HG03159 (cell line): ENCODE measurements at regions not wholly inside any gene's neighbourhood (a gene's known extent, or its start where the extent isn't known, plus 50 kb on each side); places are given as distances from the start of the nearest gene placed in this dataset.
A peak's percentile ranks its signal among the peaks of the same experiment; 100 is the strongest.
"Not testable (repeated sequence)": the region's sequence is repeated elsewhere in the genome, so short reads cannot be mapped to it uniquely, and the experiment has no call there.

Source experiments
- ATAC-seq: cut with Tn5 transposase; IDR thresholded peaks from one replicate; pipeline ENCODE4 v1.9.1; 2021; ENCODE audit warnings: mild to moderate bottlenecking, moderate library complexity; ENCODE audit not compliant: unreplicated experiment

DNA sequence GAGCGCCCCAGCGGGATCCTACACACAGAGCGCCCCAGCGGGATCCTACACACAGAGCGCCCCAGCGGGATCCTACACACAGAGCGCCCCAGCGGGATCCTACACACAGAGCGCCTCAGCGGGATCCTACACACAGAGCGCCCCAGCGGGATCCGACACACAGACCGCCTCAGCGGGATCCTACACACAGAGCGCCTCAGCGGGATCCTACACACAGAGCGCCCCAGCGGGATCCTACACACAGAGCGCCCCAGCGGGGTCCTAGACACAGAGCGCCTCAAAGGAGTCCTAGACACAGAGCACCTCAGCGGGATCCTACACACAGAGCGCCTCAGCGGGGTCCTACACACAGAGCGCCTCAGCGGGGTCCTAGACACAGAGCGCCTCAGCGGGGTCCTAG, 1352.7 kb downstream of the GATA3 start:
- ATAC-seq = not testable (repeated sequence)

DNA sequence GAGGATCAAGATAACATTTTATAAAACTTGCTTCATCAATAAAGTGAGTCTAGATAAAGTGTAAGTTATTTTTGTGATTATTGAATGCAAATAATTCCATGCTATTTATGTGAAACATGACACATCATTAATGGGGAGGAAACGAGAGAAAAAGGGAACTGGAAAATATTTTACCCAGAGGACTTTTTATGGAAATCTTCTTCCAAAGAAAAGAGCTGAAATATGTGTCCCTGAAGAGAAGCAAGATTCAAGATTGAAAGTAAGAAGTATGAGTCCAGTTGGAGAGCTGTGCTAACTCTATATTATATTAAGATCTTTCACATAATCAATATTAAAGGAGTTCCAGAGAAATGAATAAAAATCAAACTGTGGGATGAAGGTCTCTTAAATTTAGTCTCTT, 1361.8 kb downstream of the GATA3 start:
- ATAC-seq = no peak

DNA sequence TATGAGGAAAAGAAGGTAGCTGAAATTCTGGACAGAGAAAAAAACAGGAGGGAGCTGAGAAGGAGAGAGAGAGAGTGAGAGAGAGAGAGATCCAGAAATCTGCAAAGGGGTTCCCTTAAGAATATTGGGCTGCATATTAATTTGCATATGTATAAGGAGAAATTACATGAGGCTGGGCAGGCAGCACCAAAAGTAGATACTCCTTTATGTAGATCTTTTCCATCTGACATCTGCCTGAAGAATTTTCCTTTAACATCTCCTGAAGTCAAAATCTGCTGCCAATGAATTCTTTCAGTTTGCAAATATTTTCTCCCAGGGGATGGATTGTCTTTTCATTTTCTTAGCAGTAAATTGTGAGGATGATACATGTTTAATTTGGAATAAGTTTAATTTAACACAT, 1365.3 kb downstream of the GATA3 start:
- ATAC-seq = no peak

DNA sequence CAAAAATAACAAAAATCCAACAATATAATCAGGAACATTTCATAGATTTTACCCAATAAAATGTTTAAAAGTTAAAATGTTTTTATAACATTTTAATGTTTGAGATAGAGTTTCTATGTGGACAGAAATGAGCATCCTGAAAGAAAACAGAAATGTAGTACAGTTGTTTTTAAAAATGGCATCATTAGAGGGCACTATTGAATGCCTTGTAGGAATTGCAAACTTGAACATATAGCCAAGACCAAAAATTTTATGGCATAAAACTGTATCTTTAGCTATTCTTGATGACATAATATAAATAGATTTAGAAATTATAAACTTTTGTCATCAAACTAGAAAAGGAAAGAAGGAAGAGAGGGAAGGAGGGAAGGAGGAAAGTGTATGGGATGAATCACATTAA, 1372.7 kb downstream of the GATA3 start:
- no peak for ATAC-seq

DNA sequence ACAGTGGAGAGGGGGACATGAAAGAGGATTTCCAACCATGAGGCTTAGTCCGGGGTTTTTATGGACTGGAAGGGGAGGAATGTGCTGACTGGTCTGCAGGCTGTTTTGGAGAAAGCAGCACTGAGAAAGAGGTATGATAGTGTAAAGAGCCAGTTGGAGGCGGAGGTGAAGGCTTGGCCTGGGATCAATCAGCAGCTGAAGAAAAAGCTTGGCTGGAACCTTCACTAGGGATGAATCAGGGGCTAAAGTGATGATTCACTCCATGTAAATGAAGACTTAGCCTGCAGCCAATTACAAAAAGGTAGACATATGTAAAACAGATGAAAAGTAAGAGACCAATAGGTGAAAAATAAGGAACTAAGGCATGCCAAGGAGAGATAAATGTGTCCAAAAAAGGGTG, 1382.6 kb downstream of the GATA3 start:
- no peak for ATAC-seq

DNA sequence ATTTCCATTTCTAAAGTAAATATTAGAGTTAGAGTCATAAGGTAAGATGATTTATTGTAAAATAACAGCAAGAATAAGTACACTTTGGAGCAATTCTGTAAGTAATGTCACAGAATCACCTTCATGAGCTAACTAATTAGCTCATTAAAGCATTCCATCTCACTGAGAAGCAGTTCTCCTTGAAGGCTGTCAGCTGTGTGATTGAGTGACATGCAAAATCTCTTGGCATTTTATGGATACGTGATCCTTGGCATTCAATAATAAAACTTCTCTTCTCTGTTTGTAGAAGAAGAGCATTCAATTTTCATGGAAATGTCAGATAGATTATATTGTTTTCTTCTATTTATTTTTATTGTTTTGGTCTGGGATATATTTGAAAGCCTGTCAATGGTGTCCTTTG, 1389.3 kb downstream of the GATA3 start:
- ATAC-seq = no peak

DNA sequence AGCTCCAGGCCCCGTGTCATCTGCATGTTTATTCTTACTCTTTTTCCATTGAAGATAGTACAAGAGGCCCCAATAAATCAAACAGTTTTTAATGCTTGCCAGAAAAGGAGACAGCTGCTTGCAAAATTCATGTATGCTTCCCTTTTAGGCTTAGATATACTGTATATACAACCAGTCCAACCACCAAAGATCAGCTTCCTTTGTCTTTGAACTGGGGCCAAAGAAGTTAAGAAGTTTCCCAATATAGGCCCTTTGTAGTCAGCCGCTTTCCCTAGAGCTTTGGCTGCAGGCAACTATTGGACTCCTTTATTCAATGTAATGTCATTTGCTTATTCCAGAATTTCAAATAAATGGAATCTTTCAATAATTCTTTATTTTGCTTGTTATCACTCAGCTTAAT, 1395.0 kb downstream of the GATA3 start:
- ATAC-seq = no peak

DNA sequence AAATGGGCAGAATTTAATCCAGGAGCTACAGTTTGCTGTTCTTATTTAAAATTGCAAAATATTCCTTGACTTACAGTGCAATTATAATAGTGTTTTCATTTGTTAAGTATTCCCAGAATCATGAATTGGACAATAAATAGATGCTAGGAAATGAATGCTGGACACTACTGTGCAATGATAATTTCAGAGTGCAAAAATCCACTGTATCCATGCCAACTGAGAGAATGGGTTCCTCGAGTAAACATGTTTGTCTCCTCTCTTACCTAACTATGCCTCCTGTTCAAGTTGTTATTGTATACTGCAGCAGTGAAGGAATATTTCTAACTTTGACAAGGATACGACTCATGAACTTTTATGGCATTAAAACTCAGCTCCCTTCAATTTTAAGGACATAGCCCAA, 1396.3 kb downstream of the GATA3 start:
- no peak for ATAC-seq

DNA sequence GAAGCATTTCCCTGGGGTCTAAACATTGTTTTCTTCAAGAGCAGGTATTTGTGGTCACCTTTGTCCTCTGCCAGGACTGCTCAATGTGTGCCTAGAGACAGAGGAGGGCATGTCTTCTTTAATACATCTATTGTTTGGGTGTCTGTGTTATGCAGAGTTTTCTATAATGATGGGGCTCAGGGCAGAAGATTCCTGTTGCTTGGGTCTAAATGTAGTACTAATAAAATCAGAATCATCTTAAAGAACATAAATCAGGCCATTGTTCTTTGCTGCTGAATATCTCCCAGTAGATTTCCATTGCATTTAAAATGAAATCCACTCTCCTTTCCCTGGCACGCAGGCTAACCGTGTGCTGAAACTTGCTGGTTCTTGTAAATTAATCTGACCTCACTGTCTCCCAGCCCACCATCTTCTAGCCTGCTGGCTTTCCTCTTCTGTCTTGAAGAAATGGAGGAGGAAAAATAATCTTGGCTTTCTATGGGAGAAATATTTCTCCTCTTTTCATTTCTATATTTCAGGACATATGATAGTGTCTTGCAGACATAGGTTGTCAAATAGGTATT, 1396.8 kb downstream of the GATA3 start:
- ATAC-seq = no peak

DNA sequence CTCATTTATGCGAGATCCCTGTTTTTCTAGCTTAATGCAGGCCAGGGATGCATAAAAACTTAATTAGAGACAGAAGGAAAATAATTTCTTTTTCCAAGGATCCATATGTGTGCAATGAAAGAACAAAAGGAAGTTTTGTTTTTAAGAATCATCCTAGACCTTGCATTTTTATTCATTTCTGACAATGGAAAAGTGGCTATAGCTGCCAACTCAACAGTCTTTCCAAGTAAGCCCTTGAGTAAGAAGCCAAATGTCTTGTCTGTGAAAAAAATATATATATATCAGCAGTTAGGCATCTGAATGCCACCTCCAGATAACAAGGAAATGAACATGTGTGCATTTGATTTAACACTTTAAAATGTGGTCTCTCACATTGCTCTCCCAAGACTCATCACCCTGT, 1397.6 kb downstream of the GATA3 start:
- no peak for ATAC-seq

DNA sequence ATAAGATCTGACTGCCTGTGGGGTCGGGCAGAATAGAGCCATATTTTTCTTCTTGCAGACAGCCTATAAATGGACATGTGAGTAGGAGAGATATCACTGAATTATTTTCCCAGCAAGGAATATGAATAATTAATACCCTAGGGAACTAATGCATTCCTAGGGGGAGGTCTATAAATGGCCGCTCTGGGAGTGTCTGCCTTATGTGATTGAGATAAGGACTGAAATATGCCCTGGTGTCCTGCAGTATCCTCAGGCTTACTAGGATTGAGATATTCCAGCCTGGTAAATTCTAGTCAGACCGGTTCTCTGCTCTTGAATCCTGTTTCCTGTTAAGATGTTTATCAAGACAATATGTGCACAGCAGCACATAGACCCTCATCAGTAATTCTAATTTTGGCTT, 1399.4 kb downstream of the GATA3 start:
- ATAC-seq = not testable (repeated sequence)

DNA sequence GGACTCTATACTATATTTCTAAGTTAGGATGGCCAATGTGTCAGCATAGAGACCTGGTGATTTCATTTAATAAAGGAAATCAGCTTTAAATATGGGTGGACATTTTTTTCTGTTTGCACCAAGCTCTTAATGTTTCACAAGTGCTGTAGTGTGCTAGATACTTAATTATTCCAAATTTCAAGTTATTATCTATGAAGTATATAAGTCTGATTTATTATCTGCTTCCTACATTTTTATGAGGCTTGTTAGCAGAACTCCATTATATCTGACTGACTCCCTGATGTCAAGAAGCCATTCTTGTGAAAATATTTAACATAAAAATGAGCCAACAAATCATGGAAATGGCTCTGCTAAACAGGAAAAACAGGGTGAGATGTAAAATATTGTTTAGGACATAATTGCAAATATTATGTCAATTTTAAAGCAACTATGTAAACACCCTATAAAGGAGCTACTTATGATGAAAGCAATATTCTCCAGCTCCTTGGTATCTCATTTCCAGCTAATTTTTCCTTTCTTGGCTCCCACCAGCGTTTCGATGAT, 1415.2 kb downstream of the GATA3 start:
- ATAC-seq = no peak

DNA sequence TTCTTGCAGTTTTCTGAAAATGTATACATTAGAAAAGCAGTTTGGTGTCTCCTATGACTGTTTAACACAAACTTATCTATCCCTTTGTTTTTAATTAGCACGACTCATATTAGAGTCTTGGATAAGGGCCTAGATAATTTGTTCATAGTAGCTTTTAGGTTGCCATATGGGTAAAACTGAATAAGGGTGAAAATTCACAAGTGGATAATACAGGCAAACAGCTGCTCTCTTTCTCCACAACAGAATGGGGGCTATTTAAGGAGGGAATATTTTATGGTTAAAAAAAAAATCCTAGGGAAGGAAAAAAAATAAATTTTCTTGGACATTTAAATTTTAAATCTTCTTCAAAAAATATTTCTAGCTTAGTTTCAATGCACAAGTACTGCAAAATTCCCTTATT, 1416.1 kb downstream of the GATA3 start:
- ATAC-seq = no peak

DNA sequence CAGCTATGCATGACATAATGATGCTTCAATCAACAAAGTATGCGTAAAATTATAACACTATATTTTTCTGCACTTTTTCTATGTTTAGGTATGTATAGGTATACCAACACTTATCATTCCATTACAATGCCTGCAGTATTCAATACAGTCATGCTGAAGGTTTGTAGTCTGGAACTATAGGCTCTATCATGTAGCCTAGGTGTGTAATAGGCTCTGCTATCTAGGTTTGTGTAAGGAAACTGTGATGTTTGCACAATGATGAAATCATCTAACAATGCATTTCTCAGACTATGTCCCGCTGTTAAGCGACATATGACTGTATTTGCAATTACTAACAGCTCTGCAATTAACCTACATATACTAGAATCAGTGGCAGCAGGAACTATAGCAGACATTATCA, 1447.5 kb downstream of the GATA3 start:
- ATAC-seq = no peak

DNA sequence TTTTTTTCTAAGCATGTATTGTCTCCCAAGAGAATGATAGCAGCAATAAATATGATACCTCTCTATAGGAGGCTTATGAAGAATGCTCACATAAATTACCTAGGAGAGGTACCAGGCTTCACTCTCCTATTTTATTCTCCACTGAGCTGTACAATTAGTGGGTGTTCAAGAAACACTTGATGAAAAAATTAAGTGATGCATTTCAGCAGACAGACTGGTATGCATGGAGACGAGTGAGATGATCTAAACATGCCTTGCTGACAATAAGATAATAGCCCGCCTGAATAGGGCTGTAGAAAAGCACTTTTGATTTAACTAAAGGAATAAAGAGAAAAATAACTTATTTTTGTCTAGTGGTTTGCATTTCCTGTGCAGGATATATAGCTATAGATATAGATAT, 1449.7 kb downstream of the GATA3 start:
- no peak for ATAC-seq

DNA sequence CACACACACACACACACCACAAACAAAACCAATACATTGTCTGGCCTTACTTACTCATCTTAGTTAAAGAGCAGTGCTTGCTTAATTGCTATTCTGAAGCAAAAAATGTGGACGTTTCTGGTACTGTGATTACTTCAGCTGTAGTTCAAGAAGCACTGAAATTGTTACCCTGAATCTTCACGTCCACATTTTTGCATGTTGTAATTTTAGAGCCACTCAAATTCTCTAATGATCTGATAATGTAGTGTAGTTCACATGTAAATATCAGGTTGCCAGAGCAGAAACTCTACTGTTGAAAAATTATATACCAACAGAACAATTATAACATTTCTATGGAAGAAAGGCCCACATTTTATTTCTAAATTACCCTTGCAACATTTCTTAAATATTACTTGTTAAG, 1451.1 kb downstream of the GATA3 start:
- ATAC-seq = no peak

DNA sequence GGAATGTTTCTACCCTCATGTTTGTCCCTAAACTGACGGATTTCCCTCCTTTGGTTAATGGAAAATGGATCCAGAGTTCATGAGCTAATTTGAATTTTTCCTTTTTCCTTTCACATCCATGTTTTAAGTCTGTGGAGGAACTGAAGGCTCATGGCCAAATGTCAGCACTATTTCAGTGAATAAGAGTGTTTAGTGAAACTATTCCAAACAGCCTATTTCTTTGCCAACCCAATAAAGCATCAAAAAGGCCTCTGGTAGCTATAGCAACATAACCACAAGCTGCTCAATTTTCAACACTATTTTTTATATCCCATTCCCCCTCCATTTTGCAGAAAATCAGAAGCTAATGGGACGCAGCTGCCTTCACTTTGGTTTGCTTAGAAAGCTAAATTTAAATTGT, 1454.1 kb downstream of the GATA3 start:
- ATAC-seq = no peak

DNA sequence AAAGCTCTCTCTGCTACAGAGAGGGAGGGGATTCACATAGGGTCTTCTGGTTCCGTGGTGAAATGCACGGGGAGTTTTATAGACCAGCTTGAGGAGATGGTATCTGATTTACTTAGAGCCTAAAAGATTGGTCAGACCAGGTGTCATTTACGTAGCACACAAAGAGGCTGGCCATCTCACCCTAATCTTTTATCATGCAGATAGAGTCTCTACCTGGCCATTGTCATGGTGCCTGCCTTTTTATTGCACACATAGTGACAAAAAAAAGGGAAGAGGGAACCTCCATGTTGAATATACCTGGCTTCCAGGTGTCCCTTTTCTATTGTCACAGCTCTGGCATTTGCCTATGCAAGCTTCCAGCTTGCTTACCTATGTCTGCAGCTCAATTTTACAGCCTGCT, 1456.1 kb downstream of the GATA3 start:
- ATAC-seq = no peak

DNA sequence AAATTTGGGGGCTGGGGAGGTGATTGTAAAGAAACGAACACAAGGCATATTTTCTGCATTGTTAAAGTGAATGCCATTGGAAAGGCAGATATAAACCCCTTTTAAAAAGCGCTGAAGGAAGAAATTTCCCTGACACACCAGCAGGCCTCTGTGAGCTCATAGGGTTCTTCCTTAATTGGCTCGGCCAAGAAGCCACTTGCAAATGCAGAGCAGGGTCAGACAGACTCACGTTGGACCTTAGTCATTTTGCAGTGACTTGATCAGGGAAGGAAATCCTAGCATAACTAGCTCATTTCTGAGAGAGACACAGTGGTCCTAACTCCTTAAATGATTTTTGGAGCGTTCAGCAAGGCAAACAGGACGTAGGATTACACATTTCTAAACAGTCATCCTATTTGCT, 1461.4 kb downstream of the GATA3 start:
- no peak for ATAC-seq

DNA sequence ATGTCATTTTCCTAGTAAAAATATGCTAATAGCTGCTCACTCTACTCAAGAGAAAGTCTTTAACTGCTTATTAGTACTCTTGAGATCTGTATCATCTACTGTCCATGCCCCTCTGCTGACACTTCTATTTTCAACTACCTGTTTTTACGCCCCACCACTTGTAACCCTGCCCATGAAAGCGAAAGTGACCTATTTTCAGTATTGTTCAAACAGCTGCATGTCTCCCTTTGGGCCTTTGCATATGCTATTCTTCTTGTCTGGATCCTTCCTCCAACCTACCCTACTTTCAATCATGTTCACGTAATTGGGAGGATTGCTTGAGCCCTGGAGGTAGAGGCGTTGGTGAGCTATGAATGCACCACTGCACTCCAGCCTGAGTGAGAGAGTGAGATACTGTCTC, 1481.3 kb downstream of the GATA3 start:
- peak; percentile 90 for ATAC-seq

DNA sequence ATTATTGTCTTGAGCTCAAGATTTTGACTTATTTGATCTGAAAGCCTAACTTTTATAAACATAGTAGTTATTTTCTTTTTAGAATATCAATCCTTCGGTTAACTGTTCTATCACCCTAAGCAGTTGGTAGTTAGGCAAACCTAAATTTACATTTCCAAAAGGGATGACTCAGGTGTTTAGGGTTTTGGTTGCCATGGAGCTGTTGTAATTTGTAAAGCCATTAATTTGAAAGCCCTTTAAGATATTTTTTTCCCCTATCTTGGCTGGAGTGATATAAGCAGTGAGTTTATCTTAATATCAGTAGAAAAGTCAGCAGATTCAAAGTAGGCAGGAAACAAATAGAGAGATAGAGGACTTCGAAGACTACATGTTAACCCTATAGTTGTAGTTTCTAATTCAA, 1472.6 kb upstream of the CELF2 start:
- ATAC-seq = no peak

DNA sequence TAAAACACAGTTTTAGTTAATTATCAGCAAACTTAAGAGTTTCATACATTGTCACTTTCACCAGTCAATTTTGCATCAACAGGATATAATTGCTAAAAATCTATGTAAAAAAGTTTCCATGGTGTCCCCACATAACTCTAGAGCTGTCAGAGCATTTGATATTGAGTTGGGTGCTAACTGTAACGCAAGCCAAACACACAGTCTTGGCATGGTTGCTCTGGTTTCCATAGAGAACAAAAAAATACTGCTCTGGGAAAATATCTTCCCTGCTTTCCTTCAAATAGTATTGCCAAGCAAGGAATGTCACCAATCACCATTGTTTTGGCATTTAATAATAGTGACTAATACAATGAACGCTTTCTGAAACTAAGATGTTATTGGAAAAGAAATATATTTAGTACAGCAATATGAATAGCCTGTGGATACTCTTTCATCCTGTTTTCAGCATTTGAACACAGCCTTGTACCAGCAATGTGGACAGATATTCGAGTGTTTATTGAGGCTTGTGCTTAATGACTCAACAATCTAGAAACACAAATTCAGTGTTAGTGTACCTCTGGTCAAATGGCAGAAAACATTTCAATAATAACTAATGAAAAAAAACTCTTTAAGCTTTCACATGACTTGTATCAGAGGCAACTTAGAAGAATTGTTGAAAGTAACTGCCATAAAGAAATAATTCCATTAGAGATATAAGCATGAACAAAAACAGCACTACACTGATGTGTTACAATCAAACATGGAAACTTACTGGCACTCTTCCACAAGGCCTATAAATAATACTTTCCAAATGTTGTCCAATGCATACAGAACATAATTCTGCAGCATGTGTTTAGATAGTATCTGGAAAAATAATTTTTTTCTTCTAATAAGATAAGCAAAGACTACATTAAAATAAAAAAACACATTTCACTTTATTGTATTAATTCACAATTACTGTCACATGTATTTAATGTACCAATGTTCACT, 1469.5 kb upstream of the CELF2 start:
- no peak for ATAC-seq
